Activated naive CD8-positive, alpha-beta T cell (primary cell): ENCODE measurements at regions not wholly inside any gene's neighbourhood (a gene's known extent, or its start where the extent isn't known, plus 50 kb on each side); places are given as distances from the start of the nearest gene placed in this dataset.

Experiments
- H3K27ac Mint-ChIP-seq: one replicate; pipeline ENCODE4 v1.8.0; 2021; ENCODE audit warnings: mixed read lengths
- H3K27me3 Mint-ChIP-seq: one replicate; pipeline ENCODE4 v1.8.0; 2021; ENCODE audit warnings: mixed read lengths
- H3K36me3 Mint-ChIP-seq: one replicate; pipeline ENCODE4 v1.8.0; 2021; ENCODE audit warnings: mixed read lengths
- H3K4me1 Mint-ChIP-seq: one replicate; pipeline ENCODE4 v1.8.0; 2021; ENCODE audit warnings: low read depth, mixed read lengths
- H3K4me3 Mint-ChIP-seq: one replicate; pipeline ENCODE4 v1.8.0; 2021; ENCODE audit warnings: mild to moderate bottlenecking, mixed read lengths
- H3K9me3 Mint-ChIP-seq: one replicate; pipeline ENCODE4 v1.8.0; 2021; ENCODE audit warnings: low read depth, mixed read lengths

GRCh38 chr10:128633864-128634540 lies 507.8 kb upstream of the MKI67 start:
- Mint-ChIP-seq H3K27ac (no peak overlapping the region), H3K27me3 (peaks cover 10% of the 10 kb centered on the region), H3K36me3 (no peaks in the 10 kb centered on the region), H3K4me3 (no peak overlapping the region), H3K4me1 (no peaks in the 10 kb centered on the region), H3K9me3 (peaks cover 4% of the 10 kb centered on the region)

GRCh38 chr10:128642023-128642422 lies 515.8 kb upstream of the MKI67 start:
- Mint-ChIP-seq H3K4me1 (no peaks in the 10 kb centered on the region), H3K4me3 (no peak overlapping the region), H3K27me3 (peaks cover 2% of the 10 kb centered on the region)

GRCh38 chr10:128642502-128642901 lies 516.3 kb upstream of the MKI67 start:
- no peak overlapping the region for H3K4me3 Mint-ChIP-seq
- H3K27me3 Mint-ChIP-seq = peaks cover 2% of the 10 kb centered on the region
- no peaks in the 10 kb centered on the region for H3K4me1 Mint-ChIP-seq
- H3K36me3 Mint-ChIP-seq = no peaks in the 10 kb centered on the region
- H3K9me3 Mint-ChIP-seq = peaks cover 4% of the 10 kb centered on the region
- no peak overlapping the region for H3K27ac Mint-ChIP-seq

More at GRCh38 chr10:128642023-128642422, 515.8 kb upstream of the MKI67 start:
- no peak overlapping the region for H3K27ac Mint-ChIP-seq
- peaks cover 4% of the 10 kb centered on the region for H3K9me3 Mint-ChIP-seq
- no peaks in the 10 kb centered on the region for H3K36me3 Mint-ChIP-seq

GRCh38 chr10:128643658-128644057 lies 517.4 kb upstream of the MKI67 start:
- Mint-ChIP-seq H3K36me3 (no peaks in the 10 kb centered on the region), H3K27ac (no peak overlapping the region), H3K27me3 (peaks cover 4% of the 10 kb centered on the region), H3K4me1 (no peaks in the 10 kb centered on the region), H3K4me3 (no peak overlapping the region), H3K9me3 (peaks cover 3% of the 10 kb centered on the region)

- Mint-ChIP-seq H3K36me3 (no peaks in the 10 kb centered on the region), H3K4me1 (no peaks in the 10 kb centered on the region), H3K27me3 (peaks cover 4% of the 10 kb centered on the region), H3K27ac (no peak overlapping the region), H3K9me3 (no peaks in the 10 kb centered on the region), H3K4me3 (no peak overlapping the region)
Measured at GRCh38 chr10:128645486-128645885, 519.3 kb upstream of the MKI67 start.

GRCh38 chr10:128646956-128647355 lies 520.7 kb upstream of the MKI67 start:
- no peak overlapping the region for H3K4me3 Mint-ChIP-seq
- H3K27me3 Mint-ChIP-seq = peaks cover 4% of the 10 kb centered on the region
- H3K4me1 Mint-ChIP-seq = no peaks in the 10 kb centered on the region
- H3K36me3 Mint-ChIP-seq = no peaks in the 10 kb centered on the region
- H3K9me3 Mint-ChIP-seq = no peaks in the 10 kb centered on the region
- no peak overlapping the region for H3K27ac Mint-ChIP-seq

- H3K4me1 Mint-ChIP-seq = no peaks in the 10 kb centered on the region
- H3K27me3 Mint-ChIP-seq = peaks cover 5% of the 10 kb centered on the region
- H3K4me3 Mint-ChIP-seq = no peak overlapping the region
- no peaks in the 10 kb centered on the region for H3K9me3 Mint-ChIP-seq
- H3K36me3 Mint-ChIP-seq = no peaks in the 10 kb centered on the region
- H3K27ac Mint-ChIP-seq = no peak overlapping the region
Measured at GRCh38 chr10:128657548-128657947, 531.3 kb upstream of the MKI67 start.

- peaks cover 4% of the 10 kb centered on the region for H3K9me3 Mint-ChIP-seq
- H3K27ac Mint-ChIP-seq = no peak overlapping the region
- peaks cover 14% of the 10 kb centered on the region for H3K27me3 Mint-ChIP-seq
- peaks cover 2% of the 10 kb centered on the region for H3K36me3 Mint-ChIP-seq
- H3K4me1 Mint-ChIP-seq = no peaks in the 10 kb centered on the region
- H3K4me3 Mint-ChIP-seq = no peak overlapping the region
Measured at GRCh38 chr10:128660726-128661125, 534.5 kb upstream of the MKI67 start.

GRCh38 chr10:128661404-128662197 lies 535.4 kb upstream of the MKI67 start:
- H3K4me3 Mint-ChIP-seq = no peak overlapping the region
- H3K27ac Mint-ChIP-seq = no peak overlapping the region
- no peaks in the 10 kb centered on the region for H3K4me1 Mint-ChIP-seq
- peaks cover 2% of the 10 kb centered on the region for H3K36me3 Mint-ChIP-seq
- peaks cover 4% of the 10 kb centered on the region for H3K9me3 Mint-ChIP-seq
- H3K27me3 Mint-ChIP-seq = peaks cover 14% of the 10 kb centered on the region

GRCh38 chr10:128662520-128662919 lies 536.3 kb upstream of the MKI67 start:
- Mint-ChIP-seq H3K4me3 (no peak overlapping the region), H3K27me3 (peaks cover 14% of the 10 kb centered on the region), H3K9me3 (peaks cover 4% of the 10 kb centered on the region), H3K36me3 (peaks cover 2% of the 10 kb centered on the region), H3K4me1 (no peaks in the 10 kb centered on the region), H3K27ac (no peak overlapping the region)

GRCh38 chr10:128664729-128665128 lies 538.5 kb upstream of the MKI67 start:
- Mint-ChIP-seq H3K4me1 (no peaks in the 10 kb centered on the region), H3K27me3 (peaks cover 14% of the 10 kb centered on the region), H3K36me3 (peaks cover 2% of the 10 kb centered on the region), H3K4me3 (no peak overlapping the region), H3K9me3 (peaks cover 4% of the 10 kb centered on the region), H3K27ac (no peak overlapping the region)

GRCh38 chr10:128675405-128675804 lies 549.2 kb upstream of the MKI67 start:
- Mint-ChIP-seq H3K27me3 (peaks cover 4% of the 10 kb centered on the region), H3K27ac (no peak overlapping the region), H3K4me3 (no peak overlapping the region), H3K9me3 (no peaks in the 10 kb centered on the region), H3K4me1 (no peaks in the 10 kb centered on the region), H3K36me3 (no peaks in the 10 kb centered on the region)

- Mint-ChIP-seq H3K4me3 (no peak overlapping the region), H3K36me3 (no peaks in the 10 kb centered on the region), H3K27ac (no peak overlapping the region), H3K9me3 (no peaks in the 10 kb centered on the region), H3K4me1 (no peaks in the 10 kb centered on the region), H3K27me3 (peaks cover 4% of the 10 kb centered on the region)
Measured at GRCh38 chr10:128680116-128680515, 553.9 kb upstream of the MKI67 start.

GRCh38 chr10:128684215-128684614 lies 558.0 kb upstream of the MKI67 start:
- Mint-ChIP-seq H3K9me3 (no peaks in the 10 kb centered on the region), H3K27ac (no peak overlapping the region), H3K27me3 (no peaks in the 10 kb centered on the region), H3K4me3 (no peak overlapping the region), H3K36me3 (no peaks in the 10 kb centered on the region), H3K4me1 (no peaks in the 10 kb centered on the region)

GRCh38 chr10:128686630-128687278 lies 560.5 kb upstream of the MKI67 start:
- H3K4me1 Mint-ChIP-seq = no peaks in the 10 kb centered on the region
- H3K27me3 Mint-ChIP-seq = no peaks in the 10 kb centered on the region
- H3K4me3 Mint-ChIP-seq = no peak overlapping the region
- no peaks in the 10 kb centered on the region for H3K36me3 Mint-ChIP-seq
- no peaks in the 10 kb centered on the region for H3K9me3 Mint-ChIP-seq
- H3K27ac Mint-ChIP-seq = no peak overlapping the region
